Gastroesophageal sphincter (tissue), 4 donors: ENCODE measurements at regions not wholly inside any gene's neighbourhood (a gene's known extent, or its start where the extent isn't known, plus 50 kb on each side); places are given as distances from the start of the nearest gene placed in this dataset.
A peak's percentile ranks its signal among the peaks of the same experiment; 100 is the strongest.

Experiments used
- ATAC-seq: fragments of 150-250 bp; one replicate; pipeline ENCODE4 v1.9.1; 2016; ENCODE audit warnings: mild to moderate bottlenecking, moderate library complexity
- H3K27ac ChIP-seq, 4 donors: fragments of 200-600 bp; sonication (generic) in 3 of 4; 1 replicate in 3 of 4; 2 replicates in 1 of 4; pipeline ENCODE4 v1.5.1; 2016 to 2019
- H3K27me3 ChIP-seq: fragments of 200-600 bp; sonication (generic); one replicate; pipeline ENCODE4 v1.5.1; 2019
- H3K36me3 ChIP-seq, 2 donors: fragments of 200-600 bp; sonication (generic); one replicate each; pipeline ENCODE4 v1.5.1; 2019; ENCODE audit warnings: control low read depth in 1 of 2
- H3K4me1 ChIP-seq, 3 donors: fragments of 200-600 bp; sonication (generic); 1 replicate in 2 of 3; 2 replicates in 1 of 3; pipeline ENCODE4 v1.5.1; 2016 to 2019; ENCODE audit warnings: control low read depth in 2 of 3
- H3K4me3 ChIP-seq, 2 donors: fragments of 200-600 bp; sonication (generic); one replicate each; pipeline ENCODE4 v1.5.1; 2019; ENCODE audit warnings: mild to moderate bottlenecking in 1 of 2, moderate library complexity in 1 of 2
- H3K9me3 ChIP-seq, 3 donors: fragments of 200-600 bp; sonication (generic); one replicate each; pipeline ENCODE4 v1.5.1; 2017 to 2019; ENCODE audit warnings: control low read depth in 2 of 3
- EP300 ChIP-seq: sonication (generic); formaldehyde crosslinking; IDR thresholded peaks from one replicate; pipeline ENCODE4 v1.6.1; 2017; ENCODE audit warnings: antibody characterized with exemption, mild to moderate bottlenecking
- POLR2A ChIP-seq, 2 donors: fragments of 450-650 bp; IDR thresholded peaks; one replicate each; pipeline ENCODE4 v1.6.1; 2017; ENCODE audit warnings: antibody characterized with exemption in 2 of 2, mild to moderate bottlenecking in 2 of 2, moderate library complexity in 1 of 2
- POLR2AphosphoS5 ChIP-seq: sonication (generic); formaldehyde crosslinking; IDR thresholded peaks from one replicate; pipeline ENCODE4 v1.6.1; 2017; ENCODE audit warnings: antibody characterized with exemption
- whole genome bisulfite sequencing, 2 donors: methylation state at CpG; one replicate each; pipeline ENCODE4 v1.1.5; 2018; ENCODE audit warnings: low coverage in 1 of 2; 5-methylcytosine and 5-hydroxymethylcytosine counted together
- TF ChIP-seq, protein P1 (sequence below), 4 experiments: fragments of 200-600 bp in 2 of 4; fragments of 450-650 bp in 2 of 4; sonication (generic) in 1 of 4; IDR thresholded peaks; one replicate each; pipeline ENCODE4 v1.5.1; 2017 to 2019; ENCODE audit warnings: antibody characterized with exemption in 4 of 4, mild to moderate bottlenecking in 2 of 4, moderate library complexity in 2 of 4

DNA sequence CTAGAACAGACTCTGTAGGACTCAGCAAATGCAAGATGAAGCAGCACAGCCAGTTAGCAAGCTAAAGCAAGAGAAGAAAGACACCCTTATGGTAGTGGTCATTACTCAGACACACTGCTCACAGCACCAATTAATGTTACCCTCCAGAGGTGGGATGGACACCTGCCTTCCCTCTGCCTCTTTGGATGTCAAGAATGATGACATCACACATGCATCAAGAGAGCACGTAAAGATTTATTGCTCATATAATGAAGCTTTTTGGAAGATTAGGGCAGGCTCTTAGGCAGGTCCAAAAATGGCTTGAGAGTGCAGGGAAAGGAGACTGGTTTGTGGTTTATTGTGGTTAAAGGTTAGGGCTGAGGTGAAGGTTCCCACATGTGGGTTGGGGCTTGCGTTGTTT, 137.0 kb downstream of the PRDM13 start:
- no peak for TF ChIP-seq EP300
- no peak for TF ChIP-seq POLR2A (IDR thresholded peaks at IDR 0.05)
- TF ChIP-seq, protein P1, sequence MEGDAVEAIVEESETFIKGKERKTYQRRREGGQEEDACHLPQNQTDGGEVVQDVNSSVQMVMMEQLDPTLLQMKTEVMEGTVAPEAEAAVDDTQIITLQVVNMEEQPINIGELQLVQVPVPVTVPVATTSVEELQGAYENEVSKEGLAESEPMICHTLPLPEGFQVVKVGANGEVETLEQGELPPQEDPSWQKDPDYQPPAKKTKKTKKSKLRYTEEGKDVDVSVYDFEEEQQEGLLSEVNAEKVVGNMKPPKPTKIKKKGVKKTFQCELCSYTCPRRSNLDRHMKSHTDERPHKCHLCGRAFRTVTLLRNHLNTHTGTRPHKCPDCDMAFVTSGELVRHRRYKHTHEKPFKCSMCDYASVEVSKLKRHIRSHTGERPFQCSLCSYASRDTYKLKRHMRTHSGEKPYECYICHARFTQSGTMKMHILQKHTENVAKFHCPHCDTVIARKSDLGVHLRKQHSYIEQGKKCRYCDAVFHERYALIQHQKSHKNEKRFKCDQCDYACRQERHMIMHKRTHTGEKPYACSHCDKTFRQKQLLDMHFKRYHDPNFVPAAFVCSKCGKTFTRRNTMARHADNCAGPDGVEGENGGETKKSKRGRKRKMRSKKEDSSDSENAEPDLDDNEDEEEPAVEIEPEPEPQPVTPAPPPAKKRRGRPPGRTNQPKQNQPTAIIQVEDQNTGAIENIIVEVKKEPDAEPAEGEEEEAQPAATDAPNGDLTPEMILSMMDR (IDR thresholded peaks at IDR 0.05), result no peak
- no peak for TF ChIP-seq POLR2AphosphoS5
- Histone ChIP-seq H3K27me3 (peaks cover 22% of the 10 kb centered on the region), H3K4me1 (no peaks in the 10 kb centered on the region), H3K27ac (no peak overlapping the region), H3K36me3 (no peaks in the 10 kb centered on the region), H3K4me3 (no peak overlapping the region), H3K9me3 (no peaks in the 10 kb centered on the region)
- ATAC-seq, result no peak
- WGBS, 2 donors, result 75 to 100% methylated on average over 1 to 2 of the region's 2 CpGs

DNA sequence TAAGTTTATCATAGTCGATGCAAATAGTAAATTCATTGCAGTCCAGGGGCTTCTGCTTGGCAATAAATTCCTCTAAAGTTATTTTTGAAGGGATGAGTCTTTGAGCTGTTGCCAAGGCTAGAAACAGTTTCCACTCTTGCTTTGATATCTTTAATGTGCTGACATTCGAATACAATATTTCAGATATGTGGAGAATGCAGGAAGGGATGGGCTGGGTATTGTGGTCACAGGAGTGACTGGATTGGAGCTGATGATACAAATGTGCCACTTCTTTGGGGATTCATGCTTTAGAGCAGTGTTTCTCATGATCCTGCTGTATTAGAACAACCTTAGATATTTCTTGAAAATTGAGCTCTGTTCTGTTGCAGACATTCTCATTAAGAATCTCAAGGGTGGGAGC, 139.0 kb downstream of the PRDM13 start:
- Histone ChIP-seq H3K27ac (no peak overlapping the region), H3K9me3 (no peaks in the 10 kb centered on the region), H3K4me3 (no peak overlapping the region), H3K36me3 (no peaks in the 10 kb centered on the region), H3K4me1 (no peaks in the 10 kb centered on the region), H3K27me3 (peaks cover 2% of the 10 kb centered on the region)
- TF ChIP-seq, protein P1 (IDR thresholded peaks at IDR 0.05), result no peak
- TF ChIP-seq POLR2AphosphoS5 (no peak), POLR2A (IDR thresholded peaks at IDR 0.05) (no peak), EP300 (no peak)
- whole genome bisulfite sequencing, 2 donors, result 40 to 52% methylated on average over 2 of the region's 2 CpGs
- ATAC-seq, result no peak

DNA sequence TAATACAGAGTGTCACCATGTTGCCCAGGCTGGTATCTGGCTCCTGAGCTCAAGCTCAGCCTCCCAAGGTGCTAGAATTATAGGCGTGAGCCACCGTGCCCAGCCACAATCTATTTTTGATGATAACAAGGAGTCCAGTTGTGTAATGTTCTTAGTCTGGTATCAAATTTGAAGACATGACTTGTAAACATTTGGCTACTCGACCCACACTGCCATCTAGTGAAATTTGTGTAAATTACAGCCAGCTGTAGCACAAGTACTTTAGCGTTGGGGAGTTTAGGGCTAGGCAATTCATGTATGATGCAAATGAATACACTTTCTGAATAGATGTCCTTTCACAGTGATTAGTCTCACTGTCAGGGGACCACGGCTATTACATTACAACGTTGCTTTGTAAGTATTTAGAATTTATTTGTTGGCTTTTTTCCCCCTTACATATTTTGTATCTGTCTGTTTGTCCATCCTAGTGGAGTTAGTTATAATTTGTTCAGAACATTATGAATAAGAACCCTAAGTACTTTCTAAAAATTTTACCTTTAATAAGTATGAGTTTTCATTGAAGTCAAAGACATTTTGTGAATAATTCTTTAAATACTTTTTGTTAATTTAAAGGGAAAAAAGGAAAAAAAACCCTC, 139.7 kb downstream of the PRDM13 start:
- peak; percentile 57 for ATAC-seq
- H3K36me3 ChIP-seq, result no peaks in the 10 kb centered on the region
- no peaks in the 10 kb centered on the region for H3K9me3 ChIP-seq
- WGBS, 2 donors, result 0% methylated on average over 6 of the region's 6 CpGs
- no peak overlapping the region for H3K4me3 ChIP-seq
- no peak for TF ChIP-seq EP300
- TF ChIP-seq, protein P1 (IDR thresholded peaks at IDR 0.05), result peak; percentile 66 to 88 (median 77)
- no peaks in the 10 kb centered on the region for H3K4me1 ChIP-seq
- no peak overlapping the region for H3K27ac ChIP-seq
- H3K27me3 ChIP-seq, result no peaks in the 10 kb centered on the region

DNA sequence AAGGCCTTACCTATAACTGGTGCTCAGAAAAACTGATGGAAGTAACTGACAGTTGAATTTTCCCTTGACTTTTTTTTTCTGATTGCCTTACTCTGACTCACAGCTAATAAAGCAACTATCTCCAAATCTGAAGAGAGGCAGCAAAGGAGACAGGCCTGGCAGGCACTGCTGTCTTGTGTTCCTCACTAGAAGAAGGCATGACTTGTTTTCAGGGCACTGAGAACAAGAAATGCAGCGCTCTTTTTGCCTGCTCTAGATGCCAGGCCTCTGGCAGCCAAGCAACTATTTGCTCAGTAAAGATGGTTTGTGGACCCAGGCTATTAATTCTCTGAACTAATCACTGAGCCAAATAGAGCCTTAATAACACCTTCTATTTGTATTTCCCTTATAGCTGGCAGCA, 155.1 kb downstream of the PRDM13 start:
- ATAC-seq, result no peak
- TF ChIP-seq POLR2A (IDR thresholded peaks at IDR 0.05) (no peak), EP300 (no peak), POLR2AphosphoS5 (no peak)
- TF ChIP-seq, protein P1 (IDR thresholded peaks at IDR 0.05), result no peak
- 75 to 80% methylated on average over 1 of the region's 1 CpG for WGBS, 2 donors

DNA sequence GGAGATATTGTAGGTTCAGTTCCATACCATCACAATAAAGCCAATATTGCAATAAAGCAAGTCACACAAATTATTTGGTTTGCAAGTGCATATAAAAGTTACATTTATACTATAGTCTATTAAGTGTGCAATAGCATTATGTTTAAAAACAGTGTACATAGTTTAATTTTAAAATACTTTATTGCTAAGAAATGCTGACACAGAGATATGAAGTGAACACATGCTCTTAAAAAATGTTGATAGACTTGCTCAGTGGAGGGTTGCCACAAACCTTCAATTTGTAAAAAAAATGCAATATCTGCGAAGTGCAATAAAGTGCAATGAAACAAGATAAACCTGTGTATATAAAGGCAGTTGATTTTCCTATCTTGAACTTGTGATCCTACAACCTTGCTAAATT, 161.5 kb downstream of the PRDM13 start:
- Histone ChIP-seq H3K4me3 (no peak overlapping the region), H3K4me1 (no peaks in the 10 kb centered on the region), H3K27ac (no peak overlapping the region), H3K9me3 (no peaks in the 10 kb centered on the region), H3K27me3 (no peaks in the 10 kb centered on the region), H3K36me3 (no peaks in the 10 kb centered on the region)
- ATAC-seq, result no peak
- 75 to 79% methylated on average over 1 of the region's 1 CpG for WGBS, 2 donors
- TF ChIP-seq POLR2A (IDR thresholded peaks at IDR 0.05), result no peak
- TF ChIP-seq EP300, result no peak
- TF ChIP-seq POLR2AphosphoS5, result no peak
- TF ChIP-seq, protein P1 (IDR thresholded peaks at IDR 0.05), result no peak

More for the DNA sequence above, 155.1 kb downstream of the PRDM13 start:
- no peaks in the 10 kb centered on the region for H3K4me1 ChIP-seq
- no peak overlapping the region for H3K4me3 ChIP-seq
- H3K27me3 ChIP-seq, result no peaks in the 10 kb centered on the region
- H3K27ac ChIP-seq, result no peak overlapping the region
- no peaks in the 10 kb centered on the region for H3K9me3 ChIP-seq
- no peaks in the 10 kb centered on the region for H3K36me3 ChIP-seq
